GM10266 (cell line): ENCODE measurements at regions not wholly inside any gene's neighbourhood (a gene's known extent, or its start where the extent isn't known, plus 50 kb on each side); places are given as distances from the start of the nearest gene placed in this dataset.

Experiments
- DNase-seq: peaks from one replicate; pipeline ENCODE4 v3.0.0; 2012; ENCODE audit errors: extremely low spot score
- TF ChIP-seq, protein P1 (sequence below): IDR thresholded peaks from 2 replicates; pipeline ENCODE4 v1.5.1; 2012; ENCODE audit warnings: mild to moderate bottlenecking, low read depth; ENCODE audit not compliant: control insufficient read depth, insufficient read depth; ENCODE audit errors: missing control alignments

GRCh38 chr12:46919666-46920400 lies 94.0 kb upstream of the SLC38A4 start:
- TF ChIP-seq, protein P1, sequence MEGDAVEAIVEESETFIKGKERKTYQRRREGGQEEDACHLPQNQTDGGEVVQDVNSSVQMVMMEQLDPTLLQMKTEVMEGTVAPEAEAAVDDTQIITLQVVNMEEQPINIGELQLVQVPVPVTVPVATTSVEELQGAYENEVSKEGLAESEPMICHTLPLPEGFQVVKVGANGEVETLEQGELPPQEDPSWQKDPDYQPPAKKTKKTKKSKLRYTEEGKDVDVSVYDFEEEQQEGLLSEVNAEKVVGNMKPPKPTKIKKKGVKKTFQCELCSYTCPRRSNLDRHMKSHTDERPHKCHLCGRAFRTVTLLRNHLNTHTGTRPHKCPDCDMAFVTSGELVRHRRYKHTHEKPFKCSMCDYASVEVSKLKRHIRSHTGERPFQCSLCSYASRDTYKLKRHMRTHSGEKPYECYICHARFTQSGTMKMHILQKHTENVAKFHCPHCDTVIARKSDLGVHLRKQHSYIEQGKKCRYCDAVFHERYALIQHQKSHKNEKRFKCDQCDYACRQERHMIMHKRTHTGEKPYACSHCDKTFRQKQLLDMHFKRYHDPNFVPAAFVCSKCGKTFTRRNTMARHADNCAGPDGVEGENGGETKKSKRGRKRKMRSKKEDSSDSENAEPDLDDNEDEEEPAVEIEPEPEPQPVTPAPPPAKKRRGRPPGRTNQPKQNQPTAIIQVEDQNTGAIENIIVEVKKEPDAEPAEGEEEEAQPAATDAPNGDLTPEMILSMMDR: no peak
- DNase-seq: no peak

GRCh38 chr12:46920499-46920898 lies 94.7 kb upstream of the SLC38A4 start:
- TF ChIP-seq, protein P1: no peak
- DNase-seq: peak; percentile 23

- TF ChIP-seq, protein P1: no peak
- DNase-seq: no peak
Observed at GRCh38 chr12:46921048-46921763, 95.4 kb upstream of the SLC38A4 start.

GRCh38 chr12:46921764-46922133 lies 96.0 kb upstream of the SLC38A4 start:
- TF ChIP-seq, protein P1: no peak
- DNase-seq: no peak

GRCh38 chr12:46926526-46926925 lies 100.7 kb upstream of the SLC38A4 start:
- no peak for DNase-seq
- TF ChIP-seq, protein P1: no peak

- TF ChIP-seq, protein P1: no peak
- no peak for DNase-seq
Observed at GRCh38 chr12:46930101-46930500, 104.3 kb upstream of the SLC38A4 start.

GRCh38 chr12:46933947-46934346 lies 108.2 kb upstream of the SLC38A4 start:
- TF ChIP-seq, protein P1: peak; percentile 50
- no peak for DNase-seq
